ENCODE measurements at regions not wholly inside any gene's neighbourhood (a gene's known extent, or its start where the extent isn't known, plus 50 kb on each side); places are given as distances from the start of the nearest gene placed in this dataset.
"Not testable (repeated sequence)": the region's sequence is repeated elsewhere in the genome, so short reads cannot be mapped to it uniquely, and the experiment has no call there.

DNA sequence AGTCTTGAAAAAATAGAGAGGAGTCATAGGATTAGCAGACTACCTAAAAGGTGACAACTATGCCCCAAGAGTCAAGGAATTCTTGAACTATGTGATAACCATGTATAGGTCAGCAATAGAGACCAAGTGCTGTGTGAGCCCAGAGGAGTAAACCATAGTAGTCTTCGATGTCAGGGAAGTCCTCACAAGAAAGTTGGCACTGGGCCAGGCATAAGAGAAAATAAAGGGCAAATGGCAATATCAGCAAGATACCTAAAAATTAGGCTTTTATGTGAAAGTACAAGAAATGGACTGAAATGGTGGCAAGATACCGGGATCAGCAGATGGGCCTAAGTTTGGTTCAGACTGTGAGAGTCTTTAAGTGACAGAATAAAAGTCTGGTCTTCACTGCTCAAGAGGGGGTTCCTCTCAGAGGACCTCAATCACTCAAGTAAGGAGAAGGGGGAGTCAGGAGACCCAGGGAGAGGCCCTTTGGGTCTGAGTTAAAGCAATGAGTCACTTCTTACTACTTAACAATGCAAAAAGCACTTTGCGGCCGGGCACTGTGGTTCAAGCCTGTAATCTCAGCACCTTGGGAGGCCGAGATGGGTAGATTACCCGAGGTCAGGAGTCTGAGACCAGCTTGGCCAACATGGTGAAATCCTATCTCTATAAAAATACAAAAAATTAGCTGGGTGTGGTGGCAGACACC, 95.0 kb downstream of the TEX35 start:
- no peak for DNase-seq

DNA sequence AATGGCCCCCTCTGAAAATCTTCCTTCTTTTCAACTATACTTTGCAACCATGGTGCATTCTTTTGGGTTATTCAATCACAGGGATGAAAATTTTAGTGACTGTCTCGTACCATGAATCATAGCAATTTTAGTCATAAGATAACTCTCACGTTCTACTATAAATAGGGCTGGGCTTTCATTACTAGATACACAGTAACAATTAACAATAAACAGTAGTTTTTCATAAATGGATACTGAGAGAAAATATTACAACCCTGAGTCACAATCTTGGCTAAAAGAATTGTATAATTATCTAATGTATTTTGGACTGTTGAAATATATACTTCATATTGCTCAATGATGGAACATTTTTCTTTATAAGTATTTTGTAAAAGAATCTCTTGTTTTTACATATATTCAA, 96.1 kb downstream of the TEX35 start:
- DNase-seq, result no peak

- not testable (repeated sequence) for DNase-seq
These were observed 97.9 kb downstream of the TEX35 start for GRCh38 chr1:178610690-178611410.

DNA sequence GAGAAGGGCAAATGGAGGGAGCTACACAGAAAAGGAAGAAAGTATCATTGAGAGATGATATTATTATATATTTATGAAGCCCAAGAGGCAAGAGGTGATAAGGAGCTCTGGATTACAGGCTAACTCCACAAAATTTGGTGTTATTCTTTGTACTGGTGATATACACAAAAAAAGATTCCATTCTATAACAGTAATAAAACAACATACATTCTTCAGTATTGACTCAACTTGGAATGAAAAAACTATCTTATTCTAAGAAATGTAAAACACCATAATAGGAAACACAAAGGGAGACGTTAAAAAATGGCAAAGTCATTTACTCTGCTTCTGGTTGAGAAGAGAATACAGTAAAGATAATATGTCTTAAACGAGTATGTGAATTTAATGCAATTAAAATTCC, 99.4 kb downstream of the TEX35 start:
- no peak for DNase-seq

- no peak for DNase-seq
These were observed 100.5 kb downstream of the TEX35 start for GRCh38 chr1:178613271-178613945.

GRCh38 chr1:178614286-178614685, 101.4 kb downstream of the TEX35 start:
- DNase-seq, result no peak

- DNase-seq, result no peak
These were observed 105.8 kb upstream of the RALGPS2 start for GRCh38 chr1:178619042-178619927.

DNA sequence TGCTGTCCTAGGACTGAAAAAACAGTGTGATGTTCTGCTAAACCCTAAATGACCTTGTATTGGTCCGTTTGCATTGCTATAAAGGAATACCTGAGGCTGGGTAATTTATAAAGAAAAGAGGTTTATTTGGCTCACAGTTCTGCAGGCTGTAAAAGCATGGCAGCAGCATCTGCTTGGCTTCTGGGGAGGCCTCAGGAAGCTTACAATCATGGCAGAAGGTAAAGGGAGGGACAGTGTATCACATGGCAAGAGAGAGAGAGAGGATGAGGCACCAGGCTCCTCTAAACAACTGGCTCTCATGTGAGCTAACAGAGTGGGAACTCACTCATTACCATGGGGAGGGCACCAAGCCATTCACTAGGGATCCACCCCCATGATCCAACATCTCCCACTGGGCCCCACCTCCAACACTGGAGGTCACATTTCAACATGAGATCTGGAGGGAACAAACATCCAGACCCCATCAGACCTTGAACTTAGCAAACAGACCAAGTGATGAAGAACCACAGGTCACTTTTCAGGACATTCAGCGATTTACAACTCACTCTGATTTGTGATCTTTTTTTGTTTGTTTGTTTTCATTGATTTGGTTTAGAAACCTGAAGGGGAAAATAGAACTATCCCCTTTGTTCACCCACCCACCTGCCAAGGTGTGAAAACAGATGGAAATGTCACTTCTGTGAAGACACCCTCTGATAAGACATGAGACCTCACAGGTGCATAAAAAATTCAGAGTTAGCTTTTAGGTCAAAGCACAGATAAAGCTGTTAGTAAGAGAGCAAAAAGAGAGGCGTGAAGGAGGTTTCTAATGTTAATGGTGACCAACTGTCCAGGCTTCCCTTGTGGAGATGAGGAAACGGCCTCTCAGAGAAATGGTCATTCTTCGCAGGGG, 104.2 kb upstream of the RALGPS2 start:
- no peak for DNase-seq

- no peak for DNase-seq
These were observed 103.2 kb upstream of the RALGPS2 start for GRCh38 chr1:178621822-178622221.

- peak; percentile 66 for DNase-seq
These were observed 99.3 kb upstream of the RALGPS2 start for GRCh38 chr1:178625695-178626094.

DNA sequence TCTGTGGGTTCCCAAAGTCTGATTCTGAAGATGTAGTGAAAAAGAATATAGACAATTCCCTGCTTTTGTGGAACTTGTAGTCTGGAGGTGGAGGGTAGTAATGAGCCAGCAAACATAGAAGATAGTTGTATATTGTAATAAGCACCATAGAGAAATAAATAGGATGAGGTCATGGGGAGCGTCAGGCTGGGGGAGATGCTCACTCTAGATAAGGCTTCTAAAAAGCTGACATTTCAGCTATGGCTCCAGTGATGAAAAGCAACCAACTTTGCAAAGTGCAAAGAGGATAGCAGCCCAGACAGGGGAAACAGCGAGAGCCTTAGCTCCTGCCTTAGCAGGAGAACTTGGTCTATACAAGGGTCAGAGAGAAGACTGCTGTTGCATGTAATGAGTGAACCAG, 98.0 kb upstream of the RALGPS2 start:
- no peak for DNase-seq

- DNase-seq, result no peak
These were observed 96.3 kb upstream of the RALGPS2 start for GRCh38 chr1:178628637-178629251.

- DNase-seq, result no peak
These were observed 95.5 kb upstream of the RALGPS2 start for GRCh38 chr1:178629252-178630154.

DNA sequence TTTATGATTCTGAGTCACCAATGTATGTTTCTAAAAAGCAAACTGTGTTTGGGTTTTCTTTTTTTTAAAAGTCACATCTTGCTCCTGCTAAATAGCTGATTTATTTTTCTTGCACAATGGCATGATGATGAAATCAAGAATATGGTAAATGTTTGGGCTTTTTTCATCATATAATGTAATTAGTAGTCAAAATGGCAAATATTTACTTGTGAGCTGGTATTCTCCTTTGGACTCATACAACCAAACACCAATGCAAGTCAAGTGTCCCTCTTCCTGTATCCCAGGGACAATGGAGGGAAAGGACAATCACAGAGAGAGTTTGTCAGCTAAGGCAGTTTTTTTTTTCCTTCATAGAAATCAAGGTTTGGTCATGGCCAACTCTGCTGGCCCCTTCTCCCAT, 94.6 kb upstream of the RALGPS2 start:
- no peak for DNase-seq

DNA sequence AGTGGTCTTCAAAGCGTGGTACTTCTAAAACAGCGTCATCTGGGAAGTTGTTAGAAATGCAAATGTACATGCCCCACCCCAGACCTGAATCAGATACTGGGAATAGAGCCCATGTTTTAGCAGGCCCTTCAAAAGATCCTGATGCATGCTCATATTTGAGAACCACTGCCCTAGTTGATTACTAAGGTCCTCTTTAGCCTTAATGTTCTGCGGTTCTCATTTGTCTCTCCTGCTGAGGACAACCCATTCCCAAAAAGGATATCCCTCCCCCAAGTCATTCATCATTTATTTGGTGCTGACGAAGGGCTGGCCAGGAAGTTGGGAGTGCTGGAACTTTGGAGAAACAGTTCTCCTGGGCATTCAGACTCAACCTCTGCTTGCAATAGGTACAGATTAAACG, 92.4 kb upstream of the RALGPS2 start:
- no peak for DNase-seq

DNA sequence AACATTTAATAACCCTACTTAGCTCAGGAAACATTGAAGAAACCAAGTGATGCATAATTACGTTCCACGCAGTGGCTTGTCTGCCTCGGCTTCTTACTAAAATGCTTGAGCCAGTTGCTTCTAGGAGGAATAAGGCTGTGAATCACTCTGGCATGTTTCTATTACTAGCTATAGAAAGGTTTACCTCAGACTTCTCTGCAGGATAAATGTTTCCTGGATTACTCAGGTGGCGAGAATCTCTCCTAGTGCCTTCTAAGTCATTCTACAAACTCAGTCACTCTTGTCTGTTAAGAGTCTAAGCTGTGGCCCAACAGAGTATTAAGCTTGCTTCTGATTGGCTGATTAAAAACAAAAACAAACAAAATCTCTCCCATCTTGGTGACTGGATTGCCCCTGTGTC, 92.0 kb upstream of the RALGPS2 start:
- peak; percentile 58 for DNase-seq

DNA sequence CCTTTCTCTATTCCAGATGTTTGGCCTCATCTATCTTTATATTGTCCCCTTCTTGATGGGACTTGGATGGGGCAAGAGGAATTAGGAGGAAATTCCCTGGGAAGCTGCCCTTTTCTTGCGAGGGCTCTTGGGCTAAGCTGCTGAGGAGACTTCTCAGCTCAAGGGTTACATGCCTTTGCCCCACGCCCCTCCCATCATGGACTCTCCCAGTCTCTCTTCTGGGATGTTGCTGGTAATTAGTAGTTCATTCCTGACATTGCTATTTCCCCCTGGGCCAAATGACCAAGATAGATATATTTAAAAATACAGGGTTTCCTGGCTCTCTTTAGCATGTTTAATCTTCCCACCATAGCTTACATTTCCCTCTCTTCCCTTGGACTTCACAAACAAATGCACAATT, 90.6 kb upstream of the RALGPS2 start:
- DNase-seq, result peak; percentile 87

- DNase-seq, result no peak
These were observed 87.2 kb upstream of the RALGPS2 start for GRCh38 chr1:178637841-178638240.

GRCh38 chr1:178639326-178639725, 85.7 kb upstream of the RALGPS2 start:
- no peak for DNase-seq

GRCh38 chr1:178642282-178642681, 82.8 kb upstream of the RALGPS2 start:
- DNase-seq, result no peak

Data from islet precursor cell (in vitro differentiated cells).